ENCODE measurements at regions not wholly inside any gene's neighbourhood (a gene's known extent, or its start where the extent isn't known, plus 50 kb on each side); places are given as distances from the start of the nearest gene placed in this dataset.
"Not testable (repeated sequence)": the region's sequence is repeated elsewhere in the genome, so short reads cannot be mapped to it uniquely, and the experiment has no call there.

GRCh38 chr1:143503048-143503447 lies 468.7 kb downstream of the FAM72C start:
- not testable (repeated sequence) for TF ChIP-seq CTCF, POLR2A (IDR thresholded peaks at IDR 0.05)

All from body of pancreas (tissue), 4 donors.